ENCODE measurements at regions not wholly inside any gene's neighbourhood (a gene's known extent, or its start where the extent isn't known, plus 50 kb on each side); places are given as distances from the start of the nearest gene placed in this dataset.
"Not testable (repeated sequence)": the region's sequence is repeated elsewhere in the genome, so short reads cannot be mapped to it uniquely, and the experiment has no call there.

- H3K4me3 ChIP-seq: no peak overlapping the region
- no peaks in the 10 kb centered on the region for H3K4me1 ChIP-seq
- no peaks in the 10 kb centered on the region for H3K9me3 ChIP-seq (replicated peaks)
- no peaks in the 10 kb centered on the region for H3K27me3 ChIP-seq
- H3K36me3 ChIP-seq: no peaks in the 10 kb centered on the region
- DNase-seq: no peak
- no peak overlapping the region for H3K27ac ChIP-seq
Measured at GRCh38 chr13:34733721-34734120, 208.3 kb upstream of the NBEA start.

GRCh38 chr13:34734932-34735331 is 207.1 kb upstream of the NBEA start:
- no peak for DNase-seq
- no peaks in the 10 kb centered on the region for H3K4me1 ChIP-seq
- H3K27ac ChIP-seq: no peak overlapping the region
- no peaks in the 10 kb centered on the region for H3K36me3 ChIP-seq
- H3K4me3 ChIP-seq: no peak overlapping the region
- no peaks in the 10 kb centered on the region for H3K9me3 ChIP-seq (replicated peaks)
- H3K27me3 ChIP-seq: no peaks in the 10 kb centered on the region

- H3K36me3 ChIP-seq: no peaks in the 10 kb centered on the region
- H3K4me3 ChIP-seq: no peak overlapping the region
- no peaks in the 10 kb centered on the region for H3K4me1 ChIP-seq
- no peak for DNase-seq
- H3K9me3 ChIP-seq (replicated peaks): no peaks in the 10 kb centered on the region
- H3K27ac ChIP-seq: no peak overlapping the region
- no peaks in the 10 kb centered on the region for H3K27me3 ChIP-seq
Measured at GRCh38 chr13:34738254-34738992, 203.6 kb upstream of the NBEA start.

- DNase-seq; H3K9me3 ChIP-seq (replicated peaks); H3K27me3 ChIP-seq; H3K36me3 ChIP-seq; H3K4me1 ChIP-seq; H3K4me3 ChIP-seq; H3K27ac ChIP-seq: not testable (repeated sequence)
Measured at GRCh38 chr13:34747056-34747455, 195.0 kb upstream of the NBEA start.

GRCh38 chr13:34747507-34747906 is 194.6 kb upstream of the NBEA start:
- no peak for DNase-seq
- Histone ChIP-seq H3K4me1 (no peaks in the 10 kb centered on the region), H3K27ac (no peak overlapping the region), H3K4me3 (no peak overlapping the region), H3K36me3 (no peaks in the 10 kb centered on the region), H3K9me3 (replicated peaks) (no peaks in the 10 kb centered on the region), H3K27me3 (no peaks in the 10 kb centered on the region)

GRCh38 chr13:34748073-34748472 is 194.0 kb upstream of the NBEA start:
- Histone ChIP-seq H3K9me3 (replicated peaks) (no peaks in the 10 kb centered on the region), H3K27ac (no peak overlapping the region), H3K4me1 (no peaks in the 10 kb centered on the region), H3K27me3 (no peaks in the 10 kb centered on the region), H3K36me3 (no peaks in the 10 kb centered on the region), H3K4me3 (no peak overlapping the region)
- no peak for DNase-seq

- no peaks in the 10 kb centered on the region for H3K36me3 ChIP-seq
- H3K4me1 ChIP-seq: no peaks in the 10 kb centered on the region
- no peak for DNase-seq
- no peaks in the 10 kb centered on the region for H3K9me3 ChIP-seq (replicated peaks)
- no peak overlapping the region for H3K4me3 ChIP-seq
- no peaks in the 10 kb centered on the region for H3K27me3 ChIP-seq
- H3K27ac ChIP-seq: no peak overlapping the region
Measured at GRCh38 chr13:34748596-34748995, 193.5 kb upstream of the NBEA start.

GRCh38 chr13:34749046-34749445 is 193.0 kb upstream of the NBEA start:
- H3K4me1 ChIP-seq: no peaks in the 10 kb centered on the region
- H3K36me3 ChIP-seq: no peaks in the 10 kb centered on the region
- H3K27ac ChIP-seq: no peak overlapping the region
- H3K9me3 ChIP-seq (replicated peaks): no peaks in the 10 kb centered on the region
- no peaks in the 10 kb centered on the region for H3K27me3 ChIP-seq
- no peak for DNase-seq
- H3K4me3 ChIP-seq: no peak overlapping the region

GRCh38 chr13:34750078-34750931 is 191.8 kb upstream of the NBEA start:
- Histone ChIP-seq H3K36me3 (no peaks in the 10 kb centered on the region), H3K27me3 (no peaks in the 10 kb centered on the region), H3K4me1 (no peaks in the 10 kb centered on the region), H3K9me3 (replicated peaks) (no peaks in the 10 kb centered on the region), H3K4me3 (no peak overlapping the region), H3K27ac (no peak overlapping the region)
- DNase-seq: no peak

- Histone ChIP-seq H3K27ac (no peak overlapping the region), H3K4me1 (no peaks in the 10 kb centered on the region), H3K27me3 (no peaks in the 10 kb centered on the region), H3K36me3 (no peaks in the 10 kb centered on the region), H3K9me3 (replicated peaks) (no peaks in the 10 kb centered on the region), H3K4me3 (no peak overlapping the region)
- no peak for DNase-seq
Measured at GRCh38 chr13:34751044-34751443, 191.0 kb upstream of the NBEA start.

GRCh38 chr13:34751492-34751891 is 190.6 kb upstream of the NBEA start:
- no peaks in the 10 kb centered on the region for H3K36me3 ChIP-seq
- DNase-seq: no peak
- no peaks in the 10 kb centered on the region for H3K27me3 ChIP-seq
- no peaks in the 10 kb centered on the region for H3K9me3 ChIP-seq (replicated peaks)
- no peak overlapping the region for H3K4me3 ChIP-seq
- no peaks in the 10 kb centered on the region for H3K4me1 ChIP-seq
- no peak overlapping the region for H3K27ac ChIP-seq

- Histone ChIP-seq H3K36me3 (no peaks in the 10 kb centered on the region), H3K27ac (no peak overlapping the region), H3K4me3 (no peak overlapping the region), H3K4me1 (no peaks in the 10 kb centered on the region), H3K27me3 (no peaks in the 10 kb centered on the region), H3K9me3 (replicated peaks) (no peaks in the 10 kb centered on the region)
- no peak for DNase-seq
Measured at GRCh38 chr13:34752283-34752960, 189.6 kb upstream of the NBEA start.

GRCh38 chr13:34756136-34756535 is 185.9 kb upstream of the NBEA start:
- no peaks in the 10 kb centered on the region for H3K36me3 ChIP-seq
- 0 out of 2 replicates have a peak, but pooled peaks cover 2% of the 10 kb centered on the region for H3K27me3 ChIP-seq
- H3K4me1 ChIP-seq: no peaks in the 10 kb centered on the region
- DNase-seq: no peak
- H3K4me3 ChIP-seq: no peak overlapping the region
- H3K27ac ChIP-seq: no peak overlapping the region
- no peaks in the 10 kb centered on the region for H3K9me3 ChIP-seq (replicated peaks)

GRCh38 chr13:34756572-34756971 is 185.5 kb upstream of the NBEA start:
- H3K27ac ChIP-seq: no peak overlapping the region
- H3K36me3 ChIP-seq: no peaks in the 10 kb centered on the region
- no peak overlapping the region for H3K4me3 ChIP-seq
- H3K27me3 ChIP-seq: 0 out of 2 replicates have a peak, but pooled peaks cover 3% of the 10 kb centered on the region
- H3K4me1 ChIP-seq: no peaks in the 10 kb centered on the region
- no peaks in the 10 kb centered on the region for H3K9me3 ChIP-seq (replicated peaks)
- DNase-seq: no peak

- Histone ChIP-seq H3K4me1 (0 out of 2 replicates have a peak, but pooled peaks cover 2% of the 10 kb centered on the region), H3K9me3 (replicated peaks) (no peaks in the 10 kb centered on the region), H3K36me3 (no peaks in the 10 kb centered on the region), H3K27ac (no peak overlapping the region), H3K4me3 (no peak overlapping the region), H3K27me3 (0 out of 2 replicates have a peak, but pooled peaks cover 3% of the 10 kb centered on the region)
- DNase-seq: no peak
Measured at GRCh38 chr13:34757441-34757840, 184.6 kb upstream of the NBEA start.

All from SJCRH30 (cell line).